Sigmoid colon (tissue), 4 donors: ENCODE measurements at regions not wholly inside any gene's neighbourhood (a gene's known extent, or its start where the extent isn't known, plus 50 kb on each side); places are given as distances from the start of the nearest gene placed in this dataset.

Experiments
- EP300 ChIP-seq, 4 donors: sonication (generic); formaldehyde crosslinking; IDR thresholded peaks; one replicate each; pipeline ENCODE4 v1.6.1; 2017; ENCODE audit warnings: antibody characterized with exemption in 4 of 4
- POLR2A ChIP-seq, 2 donors: fragments of 450-650 bp; IDR thresholded peaks; one replicate each; pipeline ENCODE4 v1.6.1; 2016; ENCODE audit warnings: antibody characterized with exemption in 2 of 2, mild to moderate bottlenecking in 2 of 2, moderate library complexity in 2 of 2
- POLR2AphosphoS5 ChIP-seq, 4 donors: sonication (generic); formaldehyde crosslinking; IDR thresholded peaks; one replicate each; pipeline ENCODE4 v1.6.1; 2017; ENCODE audit warnings: antibody characterized with exemption in 4 of 4
- TF ChIP-seq, protein P1 (sequence below), 4 experiments: fragments of 450-650 bp in 3 of 4; fragments of 200-600 bp in 1 of 4; IDR thresholded peaks; one replicate each; pipeline ENCODE4 v1.5.1; 2016 to 2019; ENCODE audit warnings: antibody characterized with exemption in 4 of 4, mild to moderate bottlenecking in 3 of 4, moderate library complexity in 2 of 4

- TF ChIP-seq POLR2AphosphoS5 (IDR thresholded peaks at IDR 0.05) (no peak), EP300 (IDR thresholded peaks at IDR 0.05) (no peak), POLR2A (IDR thresholded peaks at IDR 0.05) (no peak)
- TF ChIP-seq, protein P1, sequence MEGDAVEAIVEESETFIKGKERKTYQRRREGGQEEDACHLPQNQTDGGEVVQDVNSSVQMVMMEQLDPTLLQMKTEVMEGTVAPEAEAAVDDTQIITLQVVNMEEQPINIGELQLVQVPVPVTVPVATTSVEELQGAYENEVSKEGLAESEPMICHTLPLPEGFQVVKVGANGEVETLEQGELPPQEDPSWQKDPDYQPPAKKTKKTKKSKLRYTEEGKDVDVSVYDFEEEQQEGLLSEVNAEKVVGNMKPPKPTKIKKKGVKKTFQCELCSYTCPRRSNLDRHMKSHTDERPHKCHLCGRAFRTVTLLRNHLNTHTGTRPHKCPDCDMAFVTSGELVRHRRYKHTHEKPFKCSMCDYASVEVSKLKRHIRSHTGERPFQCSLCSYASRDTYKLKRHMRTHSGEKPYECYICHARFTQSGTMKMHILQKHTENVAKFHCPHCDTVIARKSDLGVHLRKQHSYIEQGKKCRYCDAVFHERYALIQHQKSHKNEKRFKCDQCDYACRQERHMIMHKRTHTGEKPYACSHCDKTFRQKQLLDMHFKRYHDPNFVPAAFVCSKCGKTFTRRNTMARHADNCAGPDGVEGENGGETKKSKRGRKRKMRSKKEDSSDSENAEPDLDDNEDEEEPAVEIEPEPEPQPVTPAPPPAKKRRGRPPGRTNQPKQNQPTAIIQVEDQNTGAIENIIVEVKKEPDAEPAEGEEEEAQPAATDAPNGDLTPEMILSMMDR (IDR thresholded peaks at IDR 0.05), result no peak
Measured at GRCh38 chr1:116224111-116224510, 112.9 kb downstream of the MAB21L3 start.
